ENCODE measurements at regions not wholly inside any gene's neighbourhood (a gene's known extent, or its start where the extent isn't known, plus 50 kb on each side); places are given as distances from the start of the nearest gene placed in this dataset.

DNA sequence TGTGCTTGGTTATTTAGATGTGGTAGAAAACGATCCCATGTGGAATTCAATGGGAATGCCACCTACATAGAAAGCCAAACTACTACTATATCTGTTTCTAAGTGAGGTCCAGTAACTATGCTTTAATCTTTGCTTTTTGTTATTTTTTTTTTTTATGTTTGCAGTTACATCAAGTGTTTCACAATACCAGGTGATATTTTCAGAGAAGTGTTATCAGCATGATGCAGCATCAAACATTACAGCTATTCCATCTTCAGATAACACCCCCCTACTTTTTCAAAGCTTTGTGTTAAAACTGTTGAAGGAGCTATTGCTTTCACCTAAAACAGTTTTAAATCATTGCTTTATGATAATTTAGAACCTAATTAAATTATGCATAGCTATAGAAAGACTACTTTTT is 163.8 kb upstream of the SLC16A7 start:
- TF ChIP-seq, protein P1, sequence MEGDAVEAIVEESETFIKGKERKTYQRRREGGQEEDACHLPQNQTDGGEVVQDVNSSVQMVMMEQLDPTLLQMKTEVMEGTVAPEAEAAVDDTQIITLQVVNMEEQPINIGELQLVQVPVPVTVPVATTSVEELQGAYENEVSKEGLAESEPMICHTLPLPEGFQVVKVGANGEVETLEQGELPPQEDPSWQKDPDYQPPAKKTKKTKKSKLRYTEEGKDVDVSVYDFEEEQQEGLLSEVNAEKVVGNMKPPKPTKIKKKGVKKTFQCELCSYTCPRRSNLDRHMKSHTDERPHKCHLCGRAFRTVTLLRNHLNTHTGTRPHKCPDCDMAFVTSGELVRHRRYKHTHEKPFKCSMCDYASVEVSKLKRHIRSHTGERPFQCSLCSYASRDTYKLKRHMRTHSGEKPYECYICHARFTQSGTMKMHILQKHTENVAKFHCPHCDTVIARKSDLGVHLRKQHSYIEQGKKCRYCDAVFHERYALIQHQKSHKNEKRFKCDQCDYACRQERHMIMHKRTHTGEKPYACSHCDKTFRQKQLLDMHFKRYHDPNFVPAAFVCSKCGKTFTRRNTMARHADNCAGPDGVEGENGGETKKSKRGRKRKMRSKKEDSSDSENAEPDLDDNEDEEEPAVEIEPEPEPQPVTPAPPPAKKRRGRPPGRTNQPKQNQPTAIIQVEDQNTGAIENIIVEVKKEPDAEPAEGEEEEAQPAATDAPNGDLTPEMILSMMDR (IDR thresholded peaks at IDR 0.05), result no peak
- TF ChIP-seq EZH2 (IDR thresholded peaks at IDR 0.05; ENCODE audit: borderline replicate concordance, insufficient read depth, low read depth, low read length, poor library complexity, severe bottlenecking), result no peak

Measured in B cell (primary cell).